Hepatocyte (in vitro differentiated cells): ENCODE measurements at regions not wholly inside any gene's neighbourhood (a gene's known extent, or its start where the extent isn't known, plus 50 kb on each side); places are given as distances from the start of the nearest gene placed in this dataset.
"Not testable (repeated sequence)": the region's sequence is repeated elsewhere in the genome, so short reads cannot be mapped to it uniquely, and the experiment has no call there.

Experiments
- DNase-seq: peaks from one replicate; pipeline ENCODE4 v3.0.0-alpha.2; 2016; ENCODE audit warnings: low spot score
- H2AFZ ChIP-seq: fragments of 200-600 bp; sonication (generic); 2 replicates; pipeline ENCODE4 v1.6.0; 2016; ENCODE audit warnings: antibody characterized with exemption, mild to moderate bottlenecking
- H3K27ac ChIP-seq: fragments of 200-600 bp; sonication (generic); 2 replicates; pipeline ENCODE4 v1.5.1; 2016; ENCODE audit warnings: mild to moderate bottlenecking
- H3K27me3 ChIP-seq: fragments of 200-600 bp; sonication (generic); 2 replicates; pipeline ENCODE4 v1.6.1; 2016
- H3K36me3 ChIP-seq: fragments of 200-600 bp; sonication (generic); replicated peaks from 2 replicates; pipeline ENCODE4 v1.5.1; 2016; ENCODE audit warnings: low read depth; ENCODE audit not compliant: insufficient read depth
- H3K4me1 ChIP-seq: fragments of 200-600 bp; sonication (generic); 2 replicates; pipeline ENCODE4 v1.5.1; 2016; ENCODE audit warnings: mild to moderate bottlenecking, moderate library complexity; ENCODE audit not compliant: insufficient read depth
- H3K4me2 ChIP-seq: fragments of 200-600 bp; sonication (generic); 2 replicates; pipeline ENCODE4 v1.6.0; 2016
- H3K4me3 ChIP-seq: fragments of 200-600 bp; sonication (generic); 2 replicates; pipeline ENCODE4 v1.5.1; 2016; ENCODE audit warnings: mild to moderate bottlenecking
- H3K79me2 ChIP-seq: fragments of 200-600 bp; sonication (generic); 2 replicates; pipeline ENCODE4 v1.6.0; 2017; ENCODE audit warnings: mild to moderate bottlenecking
- H3K9me2 ChIP-seq: fragments of 200-600 bp; sonication (generic); replicated peaks from 2 replicates; pipeline ENCODE4 v1.6.0; 2017; ENCODE audit warnings: mild to moderate bottlenecking; ENCODE audit not compliant: insufficient read depth
- H3K9me3 ChIP-seq: fragments of 200-600 bp; sonication (generic); 2 replicates; pipeline ENCODE4 v1.5.1; 2016; ENCODE audit warnings: low read depth, mild to moderate bottlenecking
- H4K20me1 ChIP-seq: fragments of 200-600 bp; sonication (generic); 2 replicates; pipeline ENCODE4 v1.6.0; 2016; ENCODE audit warnings: mild to moderate bottlenecking; ENCODE audit not compliant: insufficient read depth, poor library complexity, severe bottlenecking
- EZH2 ChIP-seq: fragments of 200-600 bp; sonication (generic); IDR thresholded peaks from 2 replicates; pipeline ENCODE4 v1.6.1; 2016; ENCODE audit warnings: antibody characterized with exemption, mild to moderate bottlenecking, borderline replicate concordance
- EZH2phosphoT487 ChIP-seq: fragments of 200-600 bp; sonication (generic); IDR thresholded peaks from one replicate; pipeline ENCODE4 v1.6.1; 2018; ENCODE audit warnings: antibody characterized with exemption, mild to moderate bottlenecking, low read depth, moderate library complexity; ENCODE audit not compliant: unreplicated experiment, severe bottlenecking
- WGBS: methylation state at CpG from one replicate; pipeline ENCODE4 v1.1.6; 2016; ENCODE audit warnings: low lambda C conversion rate; ENCODE audit errors: missing lambda C conversion rate; 5-methylcytosine and 5-hydroxymethylcytosine counted together
- TF ChIP-seq, protein P1 (sequence below): fragments of 200-600 bp; sonication (generic); IDR thresholded peaks from 2 replicates; pipeline ENCODE4 v1.5.1; 2016; ENCODE audit warnings: antibody characterized with exemption, mild to moderate bottlenecking; ENCODE audit not compliant: poor library complexity

DNA sequence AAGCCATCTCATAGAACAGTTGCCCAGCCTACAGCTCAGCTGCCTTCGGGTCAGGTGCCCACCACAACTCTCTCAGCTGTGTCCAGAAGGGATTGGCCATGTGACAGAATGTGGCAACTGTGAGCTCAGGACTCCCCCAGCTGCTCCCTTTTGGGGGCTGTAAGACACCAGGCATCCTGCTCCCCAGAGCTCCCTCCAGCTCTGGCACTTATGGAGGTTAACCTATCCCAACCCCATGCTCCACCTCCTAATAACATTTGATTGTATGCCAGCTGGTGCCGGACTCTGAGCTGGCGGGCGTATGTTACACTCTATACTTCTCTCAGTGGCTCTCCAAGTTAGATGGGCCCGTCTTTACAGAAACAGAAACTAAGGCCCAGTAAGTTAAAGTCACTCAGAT is 222.8 kb downstream of the FAM43A start:
- H3K27ac ChIP-seq: no peak overlapping the region
- H3K4me1 ChIP-seq: no peaks in the 10 kb centered on the region
- WGBS: 90% methylated on average over 5 of the region's 5 CpGs
- H3K9me3 ChIP-seq: no peaks in the 10 kb centered on the region
- H3K79me2 ChIP-seq: no peaks in the 10 kb centered on the region
- no peak for DNase-seq
- H3K9me2 ChIP-seq: no peaks in the 10 kb centered on the region
- H4K20me1 ChIP-seq: no peaks in the 10 kb centered on the region
- no peaks in the 10 kb centered on the region for H3K36me3 ChIP-seq
- H3K4me2 ChIP-seq: no peak overlapping the region
- no peak overlapping the region for H3K4me3 ChIP-seq
- TF ChIP-seq EZH2 (no peak), EZH2phosphoT487 (no peak)
- TF ChIP-seq, protein P1, sequence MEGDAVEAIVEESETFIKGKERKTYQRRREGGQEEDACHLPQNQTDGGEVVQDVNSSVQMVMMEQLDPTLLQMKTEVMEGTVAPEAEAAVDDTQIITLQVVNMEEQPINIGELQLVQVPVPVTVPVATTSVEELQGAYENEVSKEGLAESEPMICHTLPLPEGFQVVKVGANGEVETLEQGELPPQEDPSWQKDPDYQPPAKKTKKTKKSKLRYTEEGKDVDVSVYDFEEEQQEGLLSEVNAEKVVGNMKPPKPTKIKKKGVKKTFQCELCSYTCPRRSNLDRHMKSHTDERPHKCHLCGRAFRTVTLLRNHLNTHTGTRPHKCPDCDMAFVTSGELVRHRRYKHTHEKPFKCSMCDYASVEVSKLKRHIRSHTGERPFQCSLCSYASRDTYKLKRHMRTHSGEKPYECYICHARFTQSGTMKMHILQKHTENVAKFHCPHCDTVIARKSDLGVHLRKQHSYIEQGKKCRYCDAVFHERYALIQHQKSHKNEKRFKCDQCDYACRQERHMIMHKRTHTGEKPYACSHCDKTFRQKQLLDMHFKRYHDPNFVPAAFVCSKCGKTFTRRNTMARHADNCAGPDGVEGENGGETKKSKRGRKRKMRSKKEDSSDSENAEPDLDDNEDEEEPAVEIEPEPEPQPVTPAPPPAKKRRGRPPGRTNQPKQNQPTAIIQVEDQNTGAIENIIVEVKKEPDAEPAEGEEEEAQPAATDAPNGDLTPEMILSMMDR: no peak
- H3K27me3 ChIP-seq: no peaks in the 10 kb centered on the region
- H2AFZ ChIP-seq: no peak overlapping the region

DNA sequence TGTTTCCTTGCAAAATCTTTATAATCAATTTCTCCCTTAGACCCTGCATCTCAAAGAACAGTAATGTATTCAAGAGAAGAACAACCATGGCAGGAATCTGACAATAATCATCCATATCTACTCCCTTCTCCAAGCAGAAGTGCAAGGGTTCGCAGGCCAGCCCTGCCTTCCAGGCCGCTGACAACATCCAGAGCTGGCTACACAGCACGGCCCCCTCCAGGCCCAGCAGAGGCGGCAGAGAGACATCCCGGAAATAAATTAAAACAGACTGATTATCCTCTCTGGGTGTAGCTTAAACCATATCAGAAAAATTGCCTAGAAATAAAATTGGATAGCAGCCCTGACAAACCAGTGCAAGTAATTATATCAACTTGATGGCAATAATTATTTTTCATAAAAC is 223.3 kb downstream of the FAM43A start:
- no peak for DNase-seq
- H3K4me1 ChIP-seq: no peaks in the 10 kb centered on the region
- H3K27ac ChIP-seq: no peak overlapping the region
- no peaks in the 10 kb centered on the region for H3K27me3 ChIP-seq
- no peaks in the 10 kb centered on the region for H4K20me1 ChIP-seq
- 75% methylated on average over 5 of the region's 5 CpGs for WGBS
- H3K36me3 ChIP-seq: no peaks in the 10 kb centered on the region
- TF ChIP-seq EZH2phosphoT487: no peak
- TF ChIP-seq, protein P1: peak; percentile 10
- H3K4me2 ChIP-seq: no peak overlapping the region
- no peaks in the 10 kb centered on the region for H3K9me3 ChIP-seq
- no peaks in the 10 kb centered on the region for H3K9me2 ChIP-seq
- H2AFZ ChIP-seq: no peak overlapping the region
- no peaks in the 10 kb centered on the region for H3K79me2 ChIP-seq
- no peak overlapping the region for H3K4me3 ChIP-seq

DNA sequence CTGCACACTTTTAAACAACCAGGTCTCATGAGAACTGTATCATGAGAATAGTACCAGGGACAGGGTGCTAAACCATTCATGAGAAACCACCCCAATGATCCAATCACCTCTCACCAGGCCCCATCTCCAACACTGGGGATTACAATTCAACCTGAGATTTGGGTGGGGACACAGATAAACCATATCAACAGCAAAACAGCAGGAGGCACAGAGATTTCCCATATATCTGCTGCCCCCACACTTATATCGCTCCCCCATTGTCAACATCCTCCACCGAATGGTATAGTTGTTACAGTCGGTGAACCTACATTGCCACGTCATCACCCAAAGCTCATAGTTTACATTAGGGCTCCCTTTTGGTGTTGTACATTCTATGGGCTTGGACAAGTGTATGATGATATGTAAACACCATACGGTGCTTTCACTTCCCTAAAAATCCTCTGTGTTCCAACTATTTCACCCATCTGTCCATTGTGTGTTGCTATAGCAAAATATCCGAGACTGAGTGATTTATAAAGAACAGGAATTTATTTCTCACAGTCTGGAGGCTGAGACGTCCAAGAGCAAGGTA is 224.8 kb downstream of the FAM43A start:
- DNase-seq: no peak
- Histone ChIP-seq H3K79me2 (no peaks in the 10 kb centered on the region), H3K36me3 (no peaks in the 10 kb centered on the region), H3K27ac (no peak overlapping the region), H3K4me3 (no peak overlapping the region), H4K20me1 (no peaks in the 10 kb centered on the region), H2AFZ (no peak overlapping the region), H3K27me3 (no peaks in the 10 kb centered on the region), H3K9me2 (no peaks in the 10 kb centered on the region), H3K4me2 (no peak overlapping the region), H3K9me3 (no peaks in the 10 kb centered on the region), H3K4me1 (no peaks in the 10 kb centered on the region)
- 86% methylated on average over 7 of the region's 7 CpGs for WGBS
- TF ChIP-seq EZH2: no peak
- no peak for TF ChIP-seq EZH2phosphoT487
- TF ChIP-seq, protein P1: no peak

DNA sequence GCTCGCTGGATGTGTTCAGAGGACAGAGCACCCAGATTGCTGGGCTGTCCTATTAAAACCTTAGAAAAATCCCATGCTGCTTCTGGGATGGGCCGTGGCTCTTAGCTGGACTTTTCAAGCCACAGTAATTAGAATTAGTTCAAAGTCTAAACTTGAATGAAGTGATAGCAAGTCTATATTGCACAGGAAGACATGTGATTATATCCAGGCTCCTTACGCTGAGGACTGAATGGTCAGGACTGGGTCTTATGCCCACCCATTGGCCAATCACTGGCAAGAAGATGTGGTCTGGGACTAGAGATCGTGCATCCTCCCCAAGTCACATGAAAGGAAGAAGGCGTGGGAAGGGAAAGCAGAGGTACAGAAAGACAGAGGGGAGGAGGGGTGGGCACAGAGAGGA is 227.6 kb downstream of the FAM43A start:
- Histone ChIP-seq H3K9me3 (no peaks in the 10 kb centered on the region), H3K4me1 (no peaks in the 10 kb centered on the region), H3K4me2 (no peak overlapping the region), H3K27me3 (no peaks in the 10 kb centered on the region), H2AFZ (no peak overlapping the region), H3K27ac (peak overlapping the region; percentile 37), H3K9me2 (no peaks in the 10 kb centered on the region), H3K36me3 (no peaks in the 10 kb centered on the region), H4K20me1 (no peaks in the 10 kb centered on the region), H3K4me3 (no peak overlapping the region), H3K79me2 (no peaks in the 10 kb centered on the region)
- no peak for TF ChIP-seq EZH2phosphoT487
- TF ChIP-seq, protein P1: no peak
- TF ChIP-seq EZH2: no peak
- WGBS: 80% methylated on average over 5 of the region's 5 CpGs
- peak; percentile 35 for DNase-seq

DNA sequence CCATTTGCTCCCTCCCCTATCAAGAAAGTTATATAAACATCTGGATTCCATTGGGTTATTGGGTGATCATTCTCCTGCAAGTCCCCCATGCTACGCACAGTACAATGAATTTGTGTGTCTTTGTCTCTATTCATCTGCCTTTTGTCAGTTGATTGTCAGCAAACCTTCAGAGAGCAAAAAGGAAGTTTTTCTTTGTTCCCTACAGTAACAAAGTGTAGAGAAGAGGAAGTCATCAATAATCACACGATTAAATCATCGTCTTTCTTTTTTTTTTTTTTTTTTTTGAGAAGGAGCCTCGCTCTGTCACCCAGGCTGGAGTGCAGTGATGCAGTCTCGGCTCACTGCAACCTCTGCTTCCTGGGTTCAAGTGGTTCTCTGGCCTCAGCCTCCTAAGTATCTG is 239.2 kb downstream of the FAM43A start:
- not testable (repeated sequence) for H3K79me2 ChIP-seq, H4K20me1 ChIP-seq, H3K27ac ChIP-seq, H3K27me3 ChIP-seq, H3K9me2 ChIP-seq, DNase-seq, H3K4me2 ChIP-seq, H3K4me3 ChIP-seq, H2AFZ ChIP-seq, H3K4me1 ChIP-seq, H3K36me3 ChIP-seq, H3K9me3 ChIP-seq
- WGBS: 92% methylated on average over 5 of the region's 5 CpGs
